Inflammatory macrophage treated with lipopolysaccharide for 4 hours (primary cell): ENCODE measurements at regions not wholly inside any gene's neighbourhood (a gene's known extent, or its start where the extent isn't known, plus 50 kb on each side); places are given as distances from the start of the nearest gene placed in this dataset.
"Not testable (repeated sequence)": the region's sequence is repeated elsewhere in the genome, so short reads cannot be mapped to it uniquely, and the experiment has no call there.

ENCODE experiments used
- DNase-seq: peaks from one replicate; pipeline ENCODE4 v3.0.0-alpha.2; 2020

DNA sequence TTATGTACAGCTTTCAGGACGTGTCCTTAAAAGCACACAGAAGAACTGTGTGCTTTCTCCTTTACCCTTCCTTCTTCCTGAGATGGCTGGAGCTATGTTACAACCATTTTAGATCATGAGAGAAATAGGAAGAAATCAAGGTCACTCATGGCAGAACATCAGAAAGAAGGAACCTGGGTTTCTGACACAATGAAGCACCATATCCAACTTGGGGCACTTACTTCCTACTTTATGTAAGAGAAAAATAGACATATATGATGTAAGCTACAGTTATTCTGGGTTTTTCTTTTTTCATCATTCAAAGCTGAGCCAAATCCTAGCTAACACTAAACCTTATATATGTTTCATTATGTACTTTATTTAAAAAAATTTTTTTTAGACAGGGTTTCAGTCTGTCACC, 79.5 kb downstream of the FAM161A start:
- peak; percentile 69 for DNase-seq

DNA sequence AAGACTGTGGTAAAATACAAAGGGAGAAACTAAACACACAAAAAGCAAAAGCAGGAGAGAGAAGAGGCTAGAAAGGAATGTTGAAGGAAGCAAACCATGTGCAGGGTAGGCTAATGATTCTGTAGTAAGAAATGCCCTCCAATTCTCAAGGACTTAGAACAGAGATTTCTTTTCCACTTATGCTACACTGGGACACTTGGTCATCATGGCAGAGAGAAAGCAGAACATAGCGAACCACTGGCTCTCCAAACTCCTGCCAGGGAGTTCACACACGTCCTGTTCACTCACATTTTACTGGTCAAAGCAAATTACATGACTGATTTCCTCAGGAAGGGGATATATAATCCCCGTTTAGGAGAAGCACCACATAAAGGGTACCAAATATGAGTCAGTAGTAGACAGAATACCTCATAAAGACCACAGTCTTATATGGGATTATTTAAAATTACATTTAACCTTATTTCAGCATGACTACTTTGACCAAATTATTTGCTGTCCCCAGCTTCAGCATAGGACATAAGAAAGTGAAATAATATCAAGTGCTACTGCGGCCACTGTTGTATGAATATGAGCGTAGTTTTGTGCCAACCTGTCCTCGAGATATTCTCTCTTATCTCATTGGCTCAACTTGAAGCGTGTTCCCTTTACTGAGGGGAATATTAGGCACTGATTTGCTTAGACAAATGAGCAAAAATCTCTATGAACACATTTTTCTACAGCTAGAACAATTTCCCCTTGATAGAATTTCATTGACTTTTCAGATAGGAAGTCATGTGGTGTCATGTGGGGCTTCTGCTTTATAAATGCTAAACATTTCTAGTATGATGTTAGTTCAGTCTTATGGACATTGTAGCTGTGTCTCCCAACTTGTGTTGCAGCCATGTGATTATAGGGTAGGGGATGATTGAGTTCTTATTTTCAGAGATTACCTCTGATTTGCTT, 81.7 kb downstream of the FAM161A start:
- DNase-seq: no peak

DNA sequence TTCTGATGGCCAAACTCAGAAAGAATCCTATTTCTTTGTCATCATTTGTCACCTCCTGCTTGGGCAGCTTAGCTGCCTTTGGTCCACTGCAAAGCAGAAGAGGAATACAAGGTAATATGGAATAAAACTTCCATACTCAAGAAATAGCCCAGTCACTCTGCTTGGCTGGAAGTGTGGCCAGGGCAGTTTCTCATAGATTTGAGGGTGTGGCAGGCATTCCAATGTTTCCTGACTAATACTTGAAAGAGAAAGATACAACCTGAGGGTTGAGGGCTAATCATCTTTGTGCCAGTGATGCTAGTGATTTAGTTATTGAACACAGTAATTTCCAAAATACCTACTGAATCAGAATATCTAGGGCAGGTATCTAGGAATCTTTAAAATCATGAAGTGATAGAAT, 83.1 kb downstream of the FAM161A start:
- no peak for DNase-seq

DNA sequence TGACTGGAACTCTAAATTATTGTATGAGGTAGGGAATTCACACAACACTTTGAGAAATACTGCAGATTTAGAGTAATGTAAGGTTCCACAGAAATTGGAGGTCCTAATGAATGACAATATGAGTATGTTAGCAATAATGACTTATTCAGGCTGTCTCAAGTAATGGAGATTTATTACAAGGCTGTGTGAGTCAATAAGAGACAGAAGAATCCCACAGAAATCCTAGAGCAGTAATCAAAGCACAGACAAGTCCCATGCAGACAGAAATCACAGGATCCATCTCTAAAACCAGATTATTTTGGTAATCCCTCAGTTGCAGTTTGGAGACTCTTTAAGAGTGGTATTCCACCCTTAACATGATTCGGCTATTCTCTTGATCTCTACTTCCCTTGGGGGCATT, 83.6 kb downstream of the FAM161A start:
- DNase-seq: no peak

DNA sequence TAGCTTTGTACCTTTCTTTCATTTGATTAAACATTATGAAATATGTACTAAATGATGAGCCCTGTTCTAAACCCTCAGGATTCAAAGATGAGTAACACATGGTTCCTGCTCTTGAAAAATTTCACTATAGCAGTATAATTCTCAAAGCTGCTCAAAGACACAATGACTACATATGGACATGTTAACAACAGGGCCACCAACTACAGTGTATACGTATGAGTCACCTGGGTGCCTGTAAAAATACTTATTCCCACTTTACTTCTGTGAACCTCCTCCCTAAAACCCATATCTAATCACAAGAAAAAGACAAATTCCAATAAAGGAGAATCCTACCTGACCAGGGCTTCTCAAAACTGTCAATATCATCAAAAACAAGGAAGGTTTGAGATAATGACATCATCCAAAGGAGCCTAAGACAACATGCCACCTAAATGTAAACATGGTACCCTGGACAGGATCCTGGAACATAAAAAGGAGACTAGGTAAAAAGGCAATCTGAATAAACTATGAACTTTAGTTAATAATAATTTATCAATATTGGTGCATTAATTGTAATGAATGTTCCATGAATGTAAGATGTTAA, 84.7 kb downstream of the FAM161A start:
- no peak for DNase-seq

DNA sequence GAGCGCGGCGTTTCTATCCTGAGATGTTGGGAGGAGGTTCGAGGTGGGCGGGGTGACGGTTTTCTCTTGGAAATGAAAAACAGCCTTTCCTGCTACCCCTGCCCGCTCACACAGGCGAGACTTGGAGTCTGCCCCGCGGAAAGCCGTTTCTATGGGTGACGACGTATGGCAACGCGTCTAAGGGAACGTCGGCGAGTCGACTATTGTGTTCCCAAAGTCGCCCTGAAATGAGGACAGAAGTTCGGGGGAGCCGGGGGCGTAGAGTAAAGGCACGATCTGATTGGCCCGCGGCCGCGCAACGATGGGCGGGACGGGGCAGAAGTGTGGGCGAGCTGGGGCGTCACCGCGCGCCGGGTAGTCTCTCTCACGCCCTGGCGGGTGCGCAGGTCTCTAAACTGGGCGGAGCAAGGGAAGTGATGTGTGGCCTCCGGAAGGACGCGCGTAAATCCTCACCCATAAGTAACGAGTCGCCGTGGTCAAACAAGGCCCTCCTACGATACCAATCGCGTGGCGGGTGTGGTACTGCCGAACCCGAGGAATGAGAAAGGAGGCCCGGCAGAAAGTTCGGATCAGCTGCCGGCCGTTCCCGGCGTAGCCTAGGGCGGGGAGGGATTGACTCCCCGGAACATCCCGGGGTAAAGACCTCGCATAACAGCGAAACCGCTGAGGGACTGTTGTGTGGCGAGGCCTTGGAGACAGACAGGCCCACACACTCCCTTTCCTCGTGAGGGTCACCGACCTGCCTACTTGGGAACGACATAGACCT, 89.6 kb downstream of the FAM161A start:
- peak; percentile 99 for DNase-seq

DNA sequence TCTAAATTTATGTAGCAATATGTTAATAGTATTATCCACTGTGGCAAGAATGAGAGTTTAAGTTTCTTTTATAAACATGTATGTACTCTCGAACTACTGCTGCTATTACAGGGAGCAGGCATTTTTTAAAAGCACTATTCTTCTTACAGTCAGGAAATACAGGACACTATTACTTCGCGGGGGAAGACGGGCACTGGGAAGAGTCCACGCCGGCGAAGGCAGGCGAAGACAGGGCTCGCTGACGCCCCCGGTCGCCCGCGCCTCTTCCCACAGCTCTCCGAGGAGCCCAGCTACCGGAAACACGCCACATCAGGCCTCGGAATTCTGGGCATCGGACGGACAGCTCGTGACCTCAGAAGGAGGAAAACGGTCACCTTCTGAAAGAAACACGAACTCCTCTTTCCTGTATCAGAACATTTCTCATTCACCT, 90.2 kb downstream of the FAM161A start:
- DNase-seq: peak; percentile 79

DNA sequence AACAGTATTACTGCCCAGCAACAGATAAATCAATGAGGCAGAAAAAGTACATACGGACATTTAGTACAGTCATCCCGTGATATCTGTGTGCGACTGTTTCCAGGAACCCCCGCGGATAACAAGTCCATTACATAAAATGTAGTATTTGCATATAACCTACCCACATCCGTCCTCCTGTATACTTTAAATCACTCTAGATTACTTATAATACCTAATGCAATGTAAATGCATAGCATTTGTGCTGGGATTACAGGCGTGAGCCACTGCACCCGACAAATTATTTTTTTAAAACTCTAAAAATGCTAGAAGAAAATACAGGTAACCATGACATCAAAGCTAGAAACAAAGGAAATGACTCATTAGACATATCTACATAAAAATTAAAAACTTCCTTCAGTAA, 91.6 kb downstream of the FAM161A start:
- DNase-seq: no peak

DNA sequence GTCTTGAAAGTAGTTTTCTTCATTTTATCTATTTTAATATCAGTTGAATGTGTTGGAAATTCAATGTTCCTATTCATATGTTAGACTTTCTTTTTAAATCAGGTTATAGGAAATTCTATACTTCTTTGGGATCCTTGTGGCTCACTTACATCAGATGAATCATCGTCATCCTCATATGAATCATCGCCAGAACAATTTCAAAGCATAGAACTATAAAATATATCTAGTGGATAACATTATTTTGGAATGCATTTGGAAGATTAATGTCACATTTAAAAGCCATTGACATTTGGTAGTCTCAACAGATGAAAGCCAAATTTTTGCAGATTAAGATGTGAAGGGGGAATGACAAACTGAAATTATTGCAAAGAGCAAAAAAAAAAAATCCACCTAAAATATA, 94.1 kb downstream of the FAM161A start:
- DNase-seq: peak; percentile 69

DNA sequence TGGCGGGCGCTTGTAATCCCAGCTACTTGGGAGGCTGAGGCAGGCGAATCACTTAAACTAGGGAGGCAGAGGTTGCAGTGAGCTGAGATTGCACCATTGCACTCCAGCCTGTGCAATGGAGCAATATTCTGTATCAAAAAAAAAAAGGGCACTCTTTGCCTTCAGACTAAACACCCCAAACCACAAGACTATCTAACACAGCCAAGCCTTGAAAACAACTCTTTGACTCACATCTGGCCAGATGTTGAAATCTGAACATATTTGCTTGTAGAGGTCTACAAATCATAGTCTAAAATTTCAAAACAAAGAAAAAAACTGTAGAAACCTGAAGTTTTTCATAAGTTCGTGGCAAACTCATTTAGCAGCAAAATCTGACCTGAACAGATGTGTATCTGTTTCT, 94.9 kb downstream of the FAM161A start:
- peak; percentile 77 for DNase-seq

DNA sequence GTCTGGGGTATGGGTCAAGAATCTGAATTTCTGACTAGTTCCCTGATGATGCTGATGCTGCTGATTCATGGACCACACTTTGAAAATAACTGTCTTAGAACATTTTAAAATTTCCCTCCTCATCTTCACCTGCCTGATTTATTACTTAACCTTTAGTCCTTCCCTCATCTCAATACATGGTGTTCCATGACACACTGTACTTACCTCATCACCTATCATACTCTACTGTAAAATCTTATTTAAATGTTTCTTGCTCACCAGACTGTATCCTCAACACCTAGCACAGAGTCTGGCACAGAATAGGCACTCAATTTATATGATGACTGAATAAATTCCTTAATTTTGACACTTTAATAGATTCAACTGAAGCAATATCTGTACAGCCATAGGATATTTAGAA, 95.7 kb downstream of the FAM161A start:
- no peak for DNase-seq

DNA sequence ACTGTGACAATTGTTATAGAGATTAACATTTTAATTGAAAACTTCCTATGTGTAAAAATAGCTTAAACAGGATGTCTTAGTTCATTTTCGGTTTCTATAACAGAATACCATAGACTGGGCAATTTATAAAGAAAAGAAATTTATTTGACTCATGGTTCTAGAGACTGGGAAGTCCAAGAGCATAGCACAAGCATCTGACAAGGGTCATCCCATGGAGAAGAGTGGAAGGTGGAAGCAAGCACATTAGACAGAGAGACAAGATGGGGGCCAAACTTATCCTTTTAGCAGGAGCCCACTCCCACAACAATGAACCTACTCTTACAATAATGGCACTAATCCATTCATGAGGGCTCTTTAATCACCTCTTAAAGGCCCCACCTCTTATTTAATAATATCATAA, 100.3 kb downstream of the FAM161A start:
- no peak for DNase-seq

DNA sequence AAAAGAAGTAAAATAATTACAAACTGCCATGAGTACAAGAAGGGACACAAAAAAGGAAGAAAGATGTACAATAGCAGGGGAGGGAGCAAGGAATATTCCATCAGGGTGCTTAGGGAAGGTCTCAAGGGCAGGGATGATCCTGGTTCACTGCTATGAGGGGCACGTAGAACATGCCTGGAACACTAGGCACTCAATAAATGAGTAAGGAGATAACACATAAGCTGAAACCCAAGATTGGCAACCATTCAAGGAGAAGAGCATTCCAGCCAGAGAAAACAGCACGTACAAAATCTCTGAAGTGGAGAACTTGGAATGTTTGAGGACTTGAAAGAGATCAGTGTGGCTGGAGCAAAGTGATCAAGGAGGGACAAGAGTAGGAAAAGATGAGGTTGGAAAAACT, 103.2 kb downstream of the FAM161A start:
- no peak for DNase-seq

DNA sequence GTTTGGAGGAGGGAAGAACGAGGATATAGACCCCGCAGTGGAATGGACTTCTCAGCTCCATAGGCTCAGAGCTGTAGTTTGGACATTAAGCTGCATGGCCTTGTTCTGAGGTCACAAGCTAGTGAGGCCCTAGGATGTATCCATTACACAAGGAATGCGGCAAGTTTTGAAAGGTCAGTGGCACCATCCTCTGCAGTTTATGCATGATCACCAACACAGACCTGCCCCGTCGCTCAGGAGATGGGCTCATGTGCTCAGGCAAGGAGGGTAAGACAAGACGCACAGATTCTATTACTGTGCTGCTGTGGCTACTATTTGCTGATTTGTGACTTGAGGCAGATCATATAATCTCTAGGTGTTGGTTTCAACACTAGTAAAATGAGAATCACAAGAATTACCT, 110.9 kb downstream of the FAM161A start:
- no peak for DNase-seq

DNA sequence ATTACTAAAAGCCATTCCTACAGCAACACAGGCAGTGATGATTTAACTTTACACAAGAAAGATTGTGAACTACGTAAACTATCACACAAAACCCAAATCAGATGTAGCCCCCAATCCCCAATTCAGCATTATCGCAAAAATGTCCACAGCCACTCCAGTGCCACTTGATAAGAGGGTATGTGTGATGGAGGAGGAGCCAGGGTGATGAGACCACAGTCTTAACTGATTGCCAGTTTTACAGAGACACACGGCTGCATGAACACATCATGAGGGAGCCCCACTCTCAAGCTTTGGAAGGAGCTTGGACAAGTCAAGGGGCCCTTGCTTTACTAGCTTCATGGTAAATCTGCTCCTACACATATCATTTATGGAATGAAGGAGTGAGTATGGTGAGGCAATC, 116.0 kb downstream of the FAM161A start:
- no peak for DNase-seq

DNA sequence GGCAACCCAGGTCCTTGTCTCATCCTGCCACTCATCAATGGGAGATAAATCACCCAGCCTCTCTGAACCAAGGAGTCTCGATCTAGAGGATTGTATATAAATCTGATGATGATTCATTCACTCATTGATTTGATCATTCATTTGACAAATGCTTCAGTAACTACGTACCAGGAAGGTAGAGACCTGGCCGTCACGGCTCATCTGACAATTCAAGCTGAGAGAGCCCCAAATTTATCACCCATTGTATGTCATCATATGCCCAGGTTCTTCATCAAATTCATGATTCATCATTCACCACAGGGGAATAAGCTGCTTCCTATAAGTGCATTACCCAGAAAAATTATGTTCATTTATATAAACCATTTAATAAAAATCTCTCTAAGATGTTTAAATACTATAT, 116.9 kb downstream of the FAM161A start:
- no peak for DNase-seq

DNA sequence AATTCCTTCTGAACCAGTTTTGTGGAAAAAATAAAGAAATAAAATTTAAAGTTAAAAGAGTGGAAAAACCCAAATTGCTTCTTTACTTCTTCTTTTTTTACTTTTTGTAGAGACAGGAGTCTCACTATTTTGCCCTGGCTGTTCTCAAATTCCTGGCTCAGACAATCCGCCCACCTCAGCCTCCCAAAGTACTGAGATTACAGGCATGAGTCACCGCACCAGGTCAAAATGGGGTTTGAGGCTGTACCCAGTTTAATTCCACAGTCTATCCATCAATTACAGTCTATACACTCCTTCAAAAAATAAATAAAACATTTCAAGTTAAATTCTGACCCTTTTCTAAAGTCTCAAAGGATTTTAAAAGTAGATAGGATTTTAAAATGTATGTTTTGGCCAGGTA, 120.3 kb downstream of the FAM161A start:
- DNase-seq: no peak

DNA sequence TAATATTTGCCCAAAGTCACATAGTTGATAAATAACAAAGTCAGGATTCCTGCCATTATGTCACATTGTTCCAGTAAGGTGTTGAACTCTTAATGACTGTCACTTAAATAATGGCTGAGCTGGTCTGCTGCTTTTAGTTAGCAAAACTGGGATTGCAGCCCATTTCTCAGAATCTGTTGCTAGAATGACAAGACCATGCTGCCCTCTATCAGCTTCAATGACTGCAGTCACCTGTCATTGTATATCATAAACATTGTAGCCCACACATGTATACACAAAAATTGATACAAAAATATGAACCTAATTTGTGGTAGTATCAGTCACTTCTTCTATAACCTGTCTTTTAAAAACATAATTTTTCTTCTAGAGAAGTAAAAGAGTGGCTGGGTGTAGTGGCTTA, 121.1 kb downstream of the FAM161A start:
- no peak for DNase-seq

DNA sequence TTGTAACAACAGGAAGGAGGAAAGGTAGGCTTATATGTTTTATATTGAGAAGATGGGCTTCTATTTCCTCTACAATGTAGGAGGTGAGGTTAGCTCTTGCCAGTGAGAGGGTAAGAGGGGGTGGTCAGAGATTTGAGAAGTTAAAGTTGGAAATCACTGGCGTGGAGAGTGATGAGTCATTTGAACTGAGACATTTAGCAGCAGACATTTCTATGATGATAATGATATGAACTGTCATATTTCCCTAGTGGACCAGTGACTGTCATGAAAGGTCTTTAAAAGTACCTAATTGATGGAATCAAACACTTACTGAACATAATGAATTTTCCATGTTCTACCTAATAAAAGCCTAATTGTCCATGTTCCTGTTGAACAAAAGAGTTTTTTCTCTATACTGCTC, 126.1 kb downstream of the FAM161A start:
- DNase-seq: peak; percentile 36

DNA sequence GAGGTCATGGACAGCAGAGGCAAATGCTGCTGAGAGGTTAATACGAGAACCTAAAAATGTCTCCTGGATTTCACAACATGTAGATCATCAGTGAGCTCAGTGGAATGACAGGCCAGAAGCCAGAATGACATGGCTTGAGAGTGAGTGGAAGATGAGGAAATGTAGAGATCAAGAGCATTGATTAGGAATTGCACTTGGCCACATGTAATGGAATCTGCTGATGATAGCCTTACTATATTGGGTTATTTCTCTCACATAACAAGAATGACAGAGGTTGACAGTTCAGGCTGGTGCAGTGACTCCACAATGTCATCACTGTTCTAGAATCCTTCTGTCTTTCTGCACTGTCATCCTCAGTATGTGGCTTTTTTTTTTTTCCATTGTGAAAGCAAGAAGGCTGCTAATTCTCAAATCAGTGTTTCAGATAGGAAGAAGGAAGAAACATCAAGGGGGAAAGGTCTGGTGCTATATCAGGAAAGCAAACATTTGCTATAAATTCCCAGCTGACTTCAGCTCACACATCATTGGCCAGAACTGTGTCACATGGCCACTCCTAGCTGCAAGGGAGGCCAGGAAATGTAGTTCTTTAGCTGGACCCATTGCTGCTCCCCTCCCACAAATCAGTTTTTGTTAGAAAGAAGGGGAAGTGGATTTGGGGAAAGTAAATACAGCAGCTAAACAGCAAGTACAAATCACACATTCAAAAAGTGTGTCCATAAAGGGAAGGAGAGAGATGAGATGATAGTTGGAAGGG, 127.2 kb downstream of the FAM161A start:
- peak; percentile 24 for DNase-seq

DNA sequence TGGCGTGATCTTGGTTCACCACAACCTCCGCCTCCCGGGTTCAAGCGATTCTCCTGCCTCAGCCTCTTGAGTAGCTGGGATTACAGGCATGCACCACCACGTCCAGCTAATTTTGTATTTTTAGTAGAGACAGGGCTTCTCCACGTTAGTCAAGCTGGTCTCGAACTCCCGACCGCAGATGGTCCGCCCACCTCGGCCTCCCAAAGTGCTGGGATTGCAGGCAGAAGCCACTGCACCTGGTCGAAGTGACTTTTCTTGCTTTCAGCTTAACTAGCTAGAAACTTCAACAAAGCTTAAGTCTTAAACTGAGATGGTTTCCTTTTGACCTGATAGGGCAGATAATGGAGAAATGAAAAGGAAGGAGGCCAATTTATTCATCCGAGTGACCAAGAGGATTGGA, 130.5 kb downstream of the FAM161A start:
- not testable (repeated sequence) for DNase-seq

DNA sequence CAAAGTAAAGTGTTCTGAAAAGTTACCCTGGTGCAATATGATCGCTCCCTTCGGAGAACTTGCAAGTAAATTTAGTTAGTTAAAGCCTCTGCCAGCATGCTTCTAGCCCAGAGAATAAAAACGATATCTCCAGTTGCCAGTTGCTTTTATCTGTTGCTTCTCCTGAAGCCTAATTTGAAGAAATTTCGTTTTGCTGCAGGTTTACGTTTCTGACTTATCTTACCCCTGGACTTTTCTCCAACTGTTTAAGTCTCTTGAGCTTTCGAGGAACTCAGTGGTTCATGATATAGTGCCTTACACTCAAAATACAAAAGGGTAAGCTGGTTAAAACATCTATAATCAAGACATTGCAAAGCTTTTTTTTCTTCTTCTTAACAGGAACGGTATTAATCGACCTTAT, 131.1 kb downstream of the FAM161A start:
- no peak for DNase-seq

DNA sequence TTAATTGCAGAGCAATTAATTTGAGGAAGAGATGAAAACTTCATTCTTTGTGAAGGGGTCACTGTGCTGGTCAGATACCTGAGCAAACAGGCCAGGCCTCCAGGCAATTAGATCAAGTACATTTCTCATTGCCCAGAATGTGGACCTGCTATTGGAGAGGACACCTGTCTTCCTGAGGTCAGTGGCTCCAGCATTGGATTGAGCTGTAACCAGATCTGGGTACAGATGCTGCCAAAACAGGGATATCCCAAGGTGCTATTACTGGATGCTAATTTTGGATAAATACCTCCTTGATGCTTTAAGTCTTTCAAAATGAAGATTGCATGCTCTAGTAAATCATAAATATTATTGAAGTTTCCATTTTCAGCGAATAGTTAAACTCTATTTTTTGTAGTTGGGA, 131.5 kb downstream of the FAM161A start:
- DNase-seq: no peak
